Mesodermal cell (in vitro differentiated cells): ENCODE measurements at regions not wholly inside any gene's neighbourhood (a gene's known extent, or its start where the extent isn't known, plus 50 kb on each side); places are given as distances from the start of the nearest gene placed in this dataset.
A peak's percentile ranks its signal among the peaks of the same experiment; 100 is the strongest.

Source experiments
- H3K27ac ChIP-seq: 2 replicates; pipeline ENCODE4 v1.7.0; 2013; ENCODE audit warnings: mild to moderate bottlenecking, low read depth, low read length, moderate library complexity; ENCODE audit not compliant: severe bottlenecking
- H3K36me3 ChIP-seq: 2 replicates; pipeline ENCODE4 v1.7.1; 2013; ENCODE audit warnings: mild to moderate bottlenecking, low read length, moderate library complexity; ENCODE audit not compliant: control insufficient read depth, insufficient read depth
- H3K4me1 ChIP-seq: one replicate; pipeline ENCODE4 v1.7.1; 2013; ENCODE audit warnings: mild to moderate bottlenecking, low read length; ENCODE audit not compliant: insufficient read depth, control insufficient read depth, poor library complexity, severe bottlenecking
- H3K4me3 ChIP-seq: 2 replicates; pipeline ENCODE4 v1.7.0; 2013; ENCODE audit warnings: low read length, control low read depth, mild to moderate bottlenecking; ENCODE audit not compliant: insufficient read depth, poor library complexity, severe bottlenecking; ENCODE audit errors: extremely low read depth
- H3K9me3 ChIP-seq: 2 replicates; pipeline ENCODE4 v1.7.1; 2013; ENCODE audit warnings: mild to moderate bottlenecking, low read length, moderate library complexity; ENCODE audit not compliant: control insufficient read depth
- WGBS, 2 experiments: methylation state at CpG; one replicate each; pipeline ENCODE4 v1.1.5; 2013; ENCODE audit warnings: missing lambda C conversion rate in 2 of 2; ENCODE audit not compliant: insufficient coverage in 2 of 2; 5-methylcytosine and 5-hydroxymethylcytosine counted together

DNA sequence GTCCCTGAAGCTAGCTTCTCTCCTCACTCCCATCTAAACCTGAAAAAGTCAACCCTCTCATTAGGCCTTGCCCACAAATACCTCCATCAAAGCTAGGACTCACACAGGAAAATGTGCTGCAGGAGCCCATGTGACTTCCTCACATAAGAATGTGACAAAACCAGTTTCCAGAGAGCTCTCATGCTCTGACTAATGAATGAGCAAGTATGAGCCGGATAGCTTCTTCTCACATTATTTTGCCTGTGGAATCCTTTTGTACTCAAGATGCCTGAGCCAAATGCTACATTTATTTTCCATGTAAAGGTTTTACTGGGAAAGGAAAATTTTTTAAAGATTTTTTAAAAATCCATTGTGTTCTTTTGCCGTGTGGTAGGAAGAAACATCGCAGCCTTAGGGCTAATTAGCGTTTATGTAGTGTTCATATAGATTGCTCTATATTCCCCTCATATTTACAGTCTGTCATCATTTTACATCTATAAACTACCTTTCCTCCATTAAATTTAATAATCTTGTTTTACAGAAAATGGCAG is 68.6 kb upstream of the CCN6 start:
- WGBS, 2 experiments, result 60 to 80% methylated on average over 1 of the region's 4 CpGs
- Histone ChIP-seq H3K9me3 (no peaks in the 10 kb centered on the region), H3K4me3 (no peak overlapping the region), H3K4me1 (peaks cover 17% of the 10 kb centered on the region), H3K27ac (peak overlapping the region; percentile 47), H3K36me3 (no peaks in the 10 kb centered on the region)

- H3K4me3 ChIP-seq, result no peak overlapping the region
- no peak overlapping the region for H3K27ac ChIP-seq
- 100% methylated on average over 2 of the region's 3 CpGs for WGBS, 2 experiments
- H3K4me1 ChIP-seq, result peaks cover 15% of the 10 kb centered on the region
- no peaks in the 10 kb centered on the region for H3K36me3 ChIP-seq
- H3K9me3 ChIP-seq, result no peaks in the 10 kb centered on the region
Observed at GRCh38 chr6:111986651-111987050, 67.3 kb upstream of the CCN6 start.

- no peaks in the 10 kb centered on the region for H3K36me3 ChIP-seq
- no peak overlapping the region for H3K4me3 ChIP-seq
- peaks cover 15% of the 10 kb centered on the region for H3K4me1 ChIP-seq
- WGBS, 2 experiments, result 100% methylated on average over 1 of the region's 1 CpG; no CpG with 5 or more reads in 1 of the 2 experiments
- no peak overlapping the region for H3K27ac ChIP-seq
- no peaks in the 10 kb centered on the region for H3K9me3 ChIP-seq
Observed at GRCh38 chr6:111987295-111987694, 66.6 kb upstream of the CCN6 start.

GRCh38 chr6:111988926-111989325 is 65.0 kb upstream of the CCN6 start:
- Histone ChIP-seq H3K4me1 (peaks cover 15% of the 10 kb centered on the region), H3K4me3 (no peak overlapping the region), H3K27ac (no peak overlapping the region), H3K9me3 (no peaks in the 10 kb centered on the region), H3K36me3 (no peaks in the 10 kb centered on the region)
- WGBS, 2 experiments, result 86 to 100% methylated on average over 1 of the region's 2 CpGs

DNA sequence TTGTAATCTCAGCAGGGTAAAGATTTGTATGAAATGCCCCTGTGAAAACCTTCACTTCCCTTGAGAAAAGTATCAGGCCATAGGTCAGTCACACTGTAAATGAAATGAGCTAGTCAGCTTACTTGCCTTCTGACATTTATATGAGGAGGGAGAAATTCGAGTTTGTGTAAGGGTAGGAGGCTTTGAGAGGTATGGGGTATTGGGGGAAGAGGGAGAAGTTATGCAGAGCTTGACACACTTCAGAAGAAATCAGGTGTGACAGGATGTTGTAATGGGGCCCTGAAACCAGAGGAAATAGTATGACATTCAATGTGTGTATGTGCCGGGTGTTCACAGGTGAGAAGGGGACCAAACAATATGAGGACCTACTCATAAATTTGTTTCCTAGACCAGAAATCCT is 64.2 kb upstream of the CCN6 start:
- no peaks in the 10 kb centered on the region for H3K9me3 ChIP-seq
- no peaks in the 10 kb centered on the region for H3K36me3 ChIP-seq
- no peak overlapping the region for H3K27ac ChIP-seq
- peaks cover 10% of the 10 kb centered on the region for H3K4me1 ChIP-seq
- 78 to 94% methylated on average over 1 to 2 of the region's 2 CpGs for WGBS, 2 experiments
- H3K4me3 ChIP-seq, result no peak overlapping the region

DNA sequence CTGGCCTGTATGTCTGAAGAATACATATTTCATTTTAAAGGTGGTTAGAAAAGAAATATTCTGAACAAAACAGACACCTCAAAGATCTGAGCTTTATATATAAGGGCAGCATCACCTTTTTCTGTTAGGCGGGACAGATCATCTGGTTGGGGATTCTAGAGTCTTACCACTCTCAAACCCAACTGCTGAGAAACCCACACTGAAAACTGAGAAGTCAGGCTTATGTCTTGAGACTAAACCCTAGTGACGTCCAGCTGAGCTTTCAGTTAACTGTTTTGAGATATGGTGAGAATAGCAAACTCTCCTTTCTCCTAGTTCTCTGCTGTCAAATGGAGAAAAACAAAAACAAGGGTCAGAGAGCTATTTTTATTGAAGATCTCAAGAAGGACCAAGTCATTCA is 63.7 kb upstream of the CCN6 start:
- no peak overlapping the region for H3K4me3 ChIP-seq
- peaks cover 5% of the 10 kb centered on the region for H3K4me1 ChIP-seq
- H3K27ac ChIP-seq, result no peak overlapping the region
- no peaks in the 10 kb centered on the region for H3K9me3 ChIP-seq
- H3K36me3 ChIP-seq, result no peaks in the 10 kb centered on the region
- WGBS, 2 experiments, result 80% methylated on average over 1 of the region's 2 CpGs; no CpG with 5 or more reads in 1 of the 2 experiments

GRCh38 chr6:111992851-111993250 is 61.1 kb upstream of the CCN6 start:
- no peaks in the 10 kb centered on the region for H3K9me3 ChIP-seq
- WGBS, 2 experiments, result 71 to 83% methylated on average over 1 to 4 of the region's 4 CpGs
- H3K27ac ChIP-seq, result no peak overlapping the region

GRCh38 chr6:111993342-111993741 is 60.6 kb upstream of the CCN6 start:
- WGBS, 2 experiments, result 91 to 98% methylated on average over 6 of the region's 6 CpGs
- no peaks in the 10 kb centered on the region for H3K36me3 ChIP-seq
- H3K4me3 ChIP-seq, result no peak overlapping the region
- H3K9me3 ChIP-seq, result no peaks in the 10 kb centered on the region
- no peaks in the 10 kb centered on the region for H3K4me1 ChIP-seq
- H3K27ac ChIP-seq, result no peak overlapping the region

More at GRCh38 chr6:111992851-111993250, 61.1 kb upstream of the CCN6 start:
- Histone ChIP-seq H3K4me1 (no peaks in the 10 kb centered on the region), H3K4me3 (no peak overlapping the region), H3K36me3 (no peaks in the 10 kb centered on the region)

GRCh38 chr6:111994791-111995190 is 59.1 kb upstream of the CCN6 start:
- H3K4me3 ChIP-seq, result no peak overlapping the region
- no peaks in the 10 kb centered on the region for H3K4me1 ChIP-seq
- no peaks in the 10 kb centered on the region for H3K36me3 ChIP-seq
- no peak overlapping the region for H3K27ac ChIP-seq
- WGBS, 2 experiments, result 93% methylated on average over 4 of the region's 6 CpGs
- no peaks in the 10 kb centered on the region for H3K9me3 ChIP-seq

DNA sequence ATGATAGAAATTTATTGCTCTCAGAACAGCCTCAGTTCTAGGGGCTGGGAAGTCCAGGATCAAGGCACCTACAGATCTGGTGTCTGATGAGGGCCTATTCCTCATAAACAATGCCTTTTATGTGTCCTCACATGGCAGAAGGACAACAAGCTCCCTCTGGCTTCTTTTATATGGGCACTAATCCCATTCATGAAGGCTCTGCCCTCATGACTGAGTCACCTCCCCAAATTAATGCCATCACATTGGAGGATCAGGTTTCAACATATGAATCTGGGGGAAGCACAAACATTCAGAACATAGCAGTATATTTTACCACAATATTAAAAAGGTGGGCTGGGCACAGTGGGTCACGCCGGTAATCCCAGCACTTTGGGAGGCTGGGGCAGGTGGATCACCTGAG is 58.5 kb upstream of the CCN6 start:
- Histone ChIP-seq H3K36me3 (no peaks in the 10 kb centered on the region), H3K9me3 (no peaks in the 10 kb centered on the region), H3K27ac (no peak overlapping the region), H3K4me3 (no peak overlapping the region), H3K4me1 (no peaks in the 10 kb centered on the region)
- 83% methylated on average over 2 of the region's 2 CpGs; no CpG with 5 or more reads in 1 of the 2 experiments for WGBS, 2 experiments

- no peak overlapping the region for H3K27ac ChIP-seq
Observed at GRCh38 chr6:111996144-111996865, 57.6 kb upstream of the CCN6 start.

More at GRCh38 chr6:111996144-111996865, 57.6 kb upstream of the CCN6 start:
- H3K4me3 ChIP-seq, result no peak overlapping the region
- WGBS, 2 experiments, result 79 to 88% methylated on average over 14 to 15 of the region's 17 CpGs
- no peaks in the 10 kb centered on the region for H3K4me1 ChIP-seq
- H3K36me3 ChIP-seq, result no peaks in the 10 kb centered on the region
- H3K9me3 ChIP-seq, result no peaks in the 10 kb centered on the region
